ENCODE measurements at regions not wholly inside any gene's neighbourhood (a gene's known extent, or its start where the extent isn't known, plus 50 kb on each side); places are given as distances from the start of the nearest gene placed in this dataset.

GRCh38 chr3:150177673-150178381 is 207.1 kb upstream of the PFN2 start:
- Histone ChIP-seq H3K4me1 (ENCODE audit: low read length) (peaks cover 16% of the 10 kb centered on the region), H3K27me3 (replicated peaks; ENCODE audit: insufficient read depth, low read length) (no peaks in the 10 kb centered on the region), H3K27ac (ENCODE audit: low read length) (no peak overlapping the region), H3K9me3 (replicated peaks; ENCODE audit: insufficient read depth, low read length) (no peaks in the 10 kb centered on the region), H3F3A (ENCODE audit: insufficient read depth, low read length) (no peaks in the 10 kb centered on the region), H3K9me2 (replicated peaks; ENCODE audit: insufficient read depth, low read length) (no peaks in the 10 kb centered on the region), H3K36me3 (replicated peaks; ENCODE audit: insufficient read depth, low read length) (no peaks in the 10 kb centered on the region), H3K4me3 (ENCODE audit: low read length) (no peak overlapping the region), H4K20me1 (ENCODE audit: insufficient read depth, low read length) (no peaks in the 10 kb centered on the region), H3K4me2 (ENCODE audit: low read depth, low read length) (no peak overlapping the region), H2AFZ (ENCODE audit: low read length) (no peak overlapping the region), H3K9ac (ENCODE audit: low read length) (no peak overlapping the region), H3K79me2 (ENCODE audit: low read length) (no peaks in the 10 kb centered on the region)
- no peak for DNase-seq
- TF ChIP-seq EZH2 (optimal IDR thresholded peaks at IDR 0.05; ENCODE audit: low read depth, low read length) (no peak), EZH2phosphoT487 (IDR thresholded peaks at IDR 0.05; ENCODE audit: low read length) (no peak), CTCF (IDR thresholded peaks at IDR 0.05; ENCODE audit: low read length) (no peak)

GRCh38 chr3:150174179-150174578 is 203.5 kb upstream of the PFN2 start:
- TF ChIP-seq EZH2phosphoT487 (IDR thresholded peaks at IDR 0.05; ENCODE audit: low read length): no peak
- TF ChIP-seq EZH2 (optimal IDR thresholded peaks at IDR 0.05; ENCODE audit: low read depth, low read length): no peak
- TF ChIP-seq CTCF (IDR thresholded peaks at IDR 0.05; ENCODE audit: low read length): no peak
- H3K4me3 ChIP-seq (ENCODE audit: low read length): no peak overlapping the region
- H3K9me2 ChIP-seq (replicated peaks; ENCODE audit: insufficient read depth, low read length): no peaks in the 10 kb centered on the region
- H3K27ac ChIP-seq (ENCODE audit: low read length): no peak overlapping the region
- no peaks in the 10 kb centered on the region for H3K79me2 ChIP-seq (ENCODE audit: low read length)
- H3K4me1 ChIP-seq (ENCODE audit: low read length): peaks cover 26% of the 10 kb centered on the region
- H3F3A ChIP-seq (ENCODE audit: insufficient read depth, low read length): peaks cover 4% of the 10 kb centered on the region; the same call in 1 of the 2 replicates
- no peaks in the 10 kb centered on the region for H3K36me3 ChIP-seq (replicated peaks; ENCODE audit: insufficient read depth, low read length)
- H4K20me1 ChIP-seq (ENCODE audit: insufficient read depth, low read length): no peaks in the 10 kb centered on the region
- H3K4me2 ChIP-seq (ENCODE audit: low read depth, low read length): no peak overlapping the region; the same call in 1 of the 2 replicates
- no peaks in the 10 kb centered on the region for H3K9me3 ChIP-seq (replicated peaks; ENCODE audit: insufficient read depth, low read length)
- H2AFZ ChIP-seq (ENCODE audit: low read length): no peak overlapping the region
- no peak overlapping the region for H3K9ac ChIP-seq (ENCODE audit: low read length)
- H3K27me3 ChIP-seq (replicated peaks; ENCODE audit: insufficient read depth, low read length): no peaks in the 10 kb centered on the region
- DNase-seq: no peak

GRCh38 chr3:150172356-150172755 is 201.7 kb upstream of the PFN2 start:
- H3K4me3 ChIP-seq (ENCODE audit: low read length): no peak overlapping the region
- H3K27me3 ChIP-seq (replicated peaks; ENCODE audit: insufficient read depth, low read length): no peaks in the 10 kb centered on the region
- H3K9me3 ChIP-seq (replicated peaks; ENCODE audit: insufficient read depth, low read length): no peaks in the 10 kb centered on the region
- H3K27ac ChIP-seq (ENCODE audit: low read length): no peak overlapping the region
- H3K9ac ChIP-seq (ENCODE audit: low read length): no peak overlapping the region
- H3F3A ChIP-seq (ENCODE audit: insufficient read depth, low read length): peaks cover 4% of the 10 kb centered on the region; the same call in 1 of the 2 replicates
- H2AFZ ChIP-seq (ENCODE audit: low read length): no peak overlapping the region
- H4K20me1 ChIP-seq (ENCODE audit: insufficient read depth, low read length): no peaks in the 10 kb centered on the region
- no peaks in the 10 kb centered on the region for H3K79me2 ChIP-seq (ENCODE audit: low read length)
- no peaks in the 10 kb centered on the region for H3K9me2 ChIP-seq (replicated peaks; ENCODE audit: insufficient read depth, low read length)
- H3K4me1 ChIP-seq (ENCODE audit: low read length): peaks cover 26% of the 10 kb centered on the region
- TF ChIP-seq EZH2phosphoT487 (IDR thresholded peaks at IDR 0.05; ENCODE audit: low read length) (no peak), CTCF (IDR thresholded peaks at IDR 0.05; ENCODE audit: low read length) (no peak), EZH2 (optimal IDR thresholded peaks at IDR 0.05; ENCODE audit: low read depth, low read length) (no peak)
- no peak for DNase-seq
- no peak overlapping the region for H3K4me2 ChIP-seq (ENCODE audit: low read depth, low read length)
- no peaks in the 10 kb centered on the region for H3K36me3 ChIP-seq (replicated peaks; ENCODE audit: insufficient read depth, low read length)
